Spleen (tissue), 11 donors: ENCODE measurements at regions not wholly inside any gene's neighbourhood (a gene's known extent, or its start where the extent isn't known, plus 50 kb on each side); places are given as distances from the start of the nearest gene placed in this dataset.

ENCODE experiments used
- DNase-seq: peaks from one replicate; pipeline ENCODE4 v3.0.0-alpha.2; 2020
- H3K27ac ChIP-seq, 8 donors: fragments of 200-600 bp; sonication (generic) in 7 of 8; 1 replicate in 4 of 8; 2 replicates in 4 of 8; pipeline versions ENCODE4 v1.5.0 to v1.8.0; 2016 to 2021; ENCODE audit warnings: inconsistent platforms in 4 of 8, mild to moderate bottlenecking in 4 of 8, moderate library complexity in 1 of 8
- H3K27me3 ChIP-seq, 7 donors: fragments of 200-600 bp; sonication (generic) in 6 of 7; replicated peaks in 1 of 7; 1 replicate in 4 of 7; 2 replicates in 3 of 7; pipeline versions ENCODE4 v1.5.0 to v1.8.0; 2016 to 2021; ENCODE audit warnings: inconsistent platforms in 3 of 7, mild to moderate bottlenecking in 1 of 7
- H3K36me3 ChIP-seq, 6 donors: fragments of 200-600 bp; sonication (generic) in 5 of 6; 1 replicate in 4 of 6; 2 replicates in 2 of 6; pipeline versions ENCODE4 v1.5.0 to v1.8.0; 2016 to 2021; ENCODE audit warnings: inconsistent platforms in 2 of 6
- H3K4me1 ChIP-seq, 6 donors: fragments of 200-600 bp; sonication (generic) in 5 of 6; 1 replicate in 3 of 6; 2 replicates in 3 of 6; pipeline versions ENCODE4 v1.5.0 to v1.8.0; 2016 to 2021; ENCODE audit warnings: inconsistent platforms in 3 of 6
- H3K4me3 ChIP-seq, 8 donors: fragments of 200-600 bp; sonication (generic) in 7 of 8; 1 replicate in 4 of 8; 2 replicates in 4 of 8; pipeline versions ENCODE4 v1.5.0 to v1.8.0; 2016 to 2021; ENCODE audit warnings: inconsistent platforms in 4 of 8, mild to moderate bottlenecking in 4 of 8, moderate library complexity in 2 of 8
- H3K9me3 ChIP-seq, 8 donors: fragments of 200-600 bp; sonication (generic) in 7 of 8; 1 replicate in 4 of 8; 2 replicates in 4 of 8; pipeline versions ENCODE4 v1.5.0 to v1.8.0; 2016 to 2021; ENCODE audit warnings: inconsistent platforms in 4 of 8
- POLR2A ChIP-seq, 3 donors: fragments of 450-650 bp; IDR thresholded peaks; one replicate each; pipeline ENCODE4 v1.5.1; 2017; ENCODE audit warnings: antibody characterized with exemption in 3 of 3, mild to moderate bottlenecking in 1 of 3
- POLR2AphosphoS5 ChIP-seq, 3 donors: sonication (generic); formaldehyde crosslinking; IDR thresholded peaks; one replicate each; pipeline ENCODE4 v1.5.1; 2017; ENCODE audit warnings: antibody characterized with exemption in 3 of 3
- WGBS, 5 donors: extraction: QIAGEN DNeasy Blood & Tissue Kit in 3 of 5; methylation state at CpG; one replicate each; pipeline versions ENCODE4 v1.1.5 to v1.1.7; 2013 to 2018; 5-methylcytosine and 5-hydroxymethylcytosine counted together
- intact Hi-C: fragments of 100-400 bp; cut with DNase I; formaldehyde crosslinking; loops from one replicate; pipeline ENCODE4 v1.15.0; 2023; ENCODE audit warnings: low total_unique reads
- TF ChIP-seq, protein P1 (sequence below), 11 experiments: fragments of 200-600 bp in 7 of 11; fragments of 450-650 bp in 4 of 11; sonication (generic) in 4 of 11; IDR thresholded peaks in 8 of 11; conservative IDR thresholded peaks in 3 of 11; 1 replicate in 7 of 11; 2 replicates in 4 of 11; pipeline versions ENCODE4 v1.4.0 to v1.8.0; 2016 to 2021; ENCODE audit warnings: antibody characterized with exemption in 11 of 11, inconsistent platforms in 4 of 11, mild to moderate bottlenecking in 1 of 11
- donor health status: healthy with polysubstance abuse.
- donor health status: DM: no; HTN: no; CAD: no; lungs with moderate emphysema.
- donor health status: DM: no; HTN: no; CAD: no.
- donor health status: Bipolar disorder and iron deficiency.
- donor health status: healthy.
- donor health status: DM: no; HTN: no; CAD: no.
- donor health status: DM: yes; HTN: yes; CAD: no.

GRCh38 chr4:95898226-95898625 is 58.3 kb downstream of the PDHA2 start:
- 41 to 57% (median 51%) methylated on average over 2 of the region's 2 CpGs for WGBS, 5 donors
- intact Hi-C loops = no loop called here
- no peaks in the 10 kb centered on the region for H3K4me1 ChIP-seq

GRCh38 chr4:95909211-95909610 is 69.3 kb downstream of the PDHA2 start:
- WGBS, 5 donors = 71 to 100% (median 88%) methylated on average over 1 of the region's 1 CpG
- intact Hi-C loops = no loop called here
- Histone ChIP-seq H3K4me3 (no peak overlapping the region), H3K27me3 (no peaks in the 10 kb centered on the region), H3K27ac (no peak overlapping the region), H3K9me3 (peaks cover 0 to 5% (median 0%) of the 10 kb centered on the region in 8 donors), H3K4me1 (no peaks in the 10 kb centered on the region), H3K36me3 (no peaks in the 10 kb centered on the region)
- DNase-seq = no peak
- TF ChIP-seq, protein P1, sequence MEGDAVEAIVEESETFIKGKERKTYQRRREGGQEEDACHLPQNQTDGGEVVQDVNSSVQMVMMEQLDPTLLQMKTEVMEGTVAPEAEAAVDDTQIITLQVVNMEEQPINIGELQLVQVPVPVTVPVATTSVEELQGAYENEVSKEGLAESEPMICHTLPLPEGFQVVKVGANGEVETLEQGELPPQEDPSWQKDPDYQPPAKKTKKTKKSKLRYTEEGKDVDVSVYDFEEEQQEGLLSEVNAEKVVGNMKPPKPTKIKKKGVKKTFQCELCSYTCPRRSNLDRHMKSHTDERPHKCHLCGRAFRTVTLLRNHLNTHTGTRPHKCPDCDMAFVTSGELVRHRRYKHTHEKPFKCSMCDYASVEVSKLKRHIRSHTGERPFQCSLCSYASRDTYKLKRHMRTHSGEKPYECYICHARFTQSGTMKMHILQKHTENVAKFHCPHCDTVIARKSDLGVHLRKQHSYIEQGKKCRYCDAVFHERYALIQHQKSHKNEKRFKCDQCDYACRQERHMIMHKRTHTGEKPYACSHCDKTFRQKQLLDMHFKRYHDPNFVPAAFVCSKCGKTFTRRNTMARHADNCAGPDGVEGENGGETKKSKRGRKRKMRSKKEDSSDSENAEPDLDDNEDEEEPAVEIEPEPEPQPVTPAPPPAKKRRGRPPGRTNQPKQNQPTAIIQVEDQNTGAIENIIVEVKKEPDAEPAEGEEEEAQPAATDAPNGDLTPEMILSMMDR (IDR thresholded peaks at IDR 0.05 in 8 of 11, conservative IDR thresholded peaks at IDR 0.05 in 3 of 11) = no peak
- no peak for TF ChIP-seq POLR2A (IDR thresholded peaks at IDR 0.05)
- TF ChIP-seq POLR2AphosphoS5 (IDR thresholded peaks at IDR 0.05) = no peak

More at GRCh38 chr4:95898226-95898625, 58.3 kb downstream of the PDHA2 start:
- no peaks in the 10 kb centered on the region for H3K27me3 ChIP-seq
- H3K4me3 ChIP-seq = no peak overlapping the region
- H3K27ac ChIP-seq = no peak overlapping the region
- no peaks in the 10 kb centered on the region for H3K36me3 ChIP-seq
- no peak for DNase-seq
- peaks cover 0 to 4% (median 0%) of the 10 kb centered on the region in 8 donors for H3K9me3 ChIP-seq
- TF ChIP-seq POLR2AphosphoS5 (IDR thresholded peaks at IDR 0.05) = no peak
- TF ChIP-seq, protein P1 (IDR thresholded peaks at IDR 0.05 in 8 of 11, conservative IDR thresholded peaks at IDR 0.05 in 3 of 11) = no peak
- no peak for TF ChIP-seq POLR2A (IDR thresholded peaks at IDR 0.05)

DNA sequence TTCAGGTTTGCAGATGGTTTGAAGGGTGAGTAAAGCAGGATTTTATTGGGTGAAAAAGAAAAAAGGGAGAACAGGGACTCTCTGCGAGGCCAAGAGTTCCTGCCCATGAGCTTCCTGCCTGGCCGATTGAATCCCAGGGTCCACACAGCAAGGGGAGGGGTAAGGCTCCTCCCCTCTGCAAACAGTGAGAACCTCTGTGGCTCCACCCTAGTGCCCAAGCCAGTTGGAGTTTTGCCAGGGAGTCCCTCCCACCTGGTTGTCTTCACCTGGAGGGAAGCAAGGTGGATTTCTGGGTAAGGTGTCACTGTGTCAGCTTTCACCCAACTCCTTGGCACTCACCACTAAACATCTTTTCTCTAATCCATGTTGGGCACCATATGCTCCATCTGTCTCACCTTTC is 70.9 kb downstream of the PDHA2 start:
- WGBS, 5 donors = 53 to 78% (median 65%) methylated on average over 2 of the region's 2 CpGs
- H3K27ac ChIP-seq = no peak overlapping the region
- no peaks in the 10 kb centered on the region for H3K36me3 ChIP-seq
- intact Hi-C loops = no loop called here
- no peaks in the 10 kb centered on the region for H3K27me3 ChIP-seq
- no peaks in the 10 kb centered on the region for H3K4me1 ChIP-seq
- H3K4me3 ChIP-seq = no peak overlapping the region
- TF ChIP-seq POLR2AphosphoS5 (IDR thresholded peaks at IDR 0.05) (no peak), POLR2A (IDR thresholded peaks at IDR 0.05) (no peak)
- TF ChIP-seq, protein P1 (IDR thresholded peaks at IDR 0.05 in 8 of 11, conservative IDR thresholded peaks at IDR 0.05 in 3 of 11) = no peak
- peaks cover 0 to 9% (median 0%) of the 10 kb centered on the region in 8 donors for H3K9me3 ChIP-seq
- DNase-seq = no peak

- H3K4me1 ChIP-seq = no peaks in the 10 kb centered on the region
- DNase-seq = no peak
- peaks cover 0 to 29% (median 17%) of the 10 kb centered on the region in 8 donors for H3K9me3 ChIP-seq
- H3K36me3 ChIP-seq = no peaks in the 10 kb centered on the region
- intact Hi-C loops = no loop called here
- no peak overlapping the region for H3K27ac ChIP-seq
- no peak overlapping the region for H3K4me3 ChIP-seq
- H3K27me3 ChIP-seq = no peaks in the 10 kb centered on the region
- no peak for TF ChIP-seq POLR2A (IDR thresholded peaks at IDR 0.05)
- TF ChIP-seq, protein P1 (IDR thresholded peaks at IDR 0.05 in 8 of 11, conservative IDR thresholded peaks at IDR 0.05 in 3 of 11) = no peak
- TF ChIP-seq POLR2AphosphoS5 (IDR thresholded peaks at IDR 0.05) = no peak
These were observed 81.6 kb downstream of the PDHA2 start for GRCh38 chr4:95921470-95921869.
